Stimulated activated naive CD8-positive, alpha-beta T cell treated with anti-CD3 and anti-CD28 coated beads, Interleukin-15, amount 100 ng/mL, for 72 hours (primary cell): ENCODE measurements at regions not wholly inside any gene's neighbourhood (a gene's known extent, or its start where the extent isn't known, plus 50 kb on each side); places are given as distances from the start of the nearest gene placed in this dataset.
"Not testable (repeated sequence)": the region's sequence is repeated elsewhere in the genome, so short reads cannot be mapped to it uniquely, and the experiment has no call there.

Experiments used
- ATAC-seq: fragments of 150-1000 bp; cut with Tn5 transposase; 2 replicates; pipeline ENCODE4 v1.10.0; 2021; ENCODE audit warnings: mild to moderate bottlenecking, moderate library complexity
- DNase-seq, 2 donors: peaks; one replicate each; pipeline ENCODE4 v3.0.0; 2021 to 2022
- H3K27ac Mint-ChIP-seq, 2 donors: one replicate each; pipeline ENCODE4 v1.8.0; 2022; ENCODE audit warnings: mild to moderate bottlenecking in 2 of 2, mixed read lengths in 2 of 2, moderate library complexity in 2 of 2
- H3K27me3 Mint-ChIP-seq: one replicate; pipeline ENCODE4 v1.8.0; 2022; ENCODE audit warnings: mixed read lengths
- H3K4me1 Mint-ChIP-seq: one replicate; pipeline ENCODE4 v1.8.0; 2022; ENCODE audit warnings: mild to moderate bottlenecking, mixed read lengths
- H3K4me3 Mint-ChIP-seq, 2 donors: one replicate each; pipeline ENCODE4 v1.8.0; 2022; ENCODE audit warnings: mild to moderate bottlenecking in 2 of 2, mixed read lengths in 2 of 2, moderate library complexity in 1 of 2
- H3K9me3 Mint-ChIP-seq, 2 donors: one replicate each; pipeline ENCODE4 v1.8.0; 2022; ENCODE audit warnings: mixed read lengths in 2 of 2

- H3K9me3 Mint-ChIP-seq, H3K4me3 Mint-ChIP-seq, ATAC-seq, H3K4me1 Mint-ChIP-seq, H3K27ac Mint-ChIP-seq, DNase-seq, H3K27me3 Mint-ChIP-seq: not testable (repeated sequence)
These were observed 61.1 kb downstream of the DEFB131A start for GRCh38 chr4:9505341-9505740.

GRCh38 chr4:9506672-9507071 lies 62.5 kb downstream of the DEFB131A start:
- ATAC-seq, H3K9me3 Mint-ChIP-seq, DNase-seq, H3K4me1 Mint-ChIP-seq, H3K27ac Mint-ChIP-seq, H3K27me3 Mint-ChIP-seq, H3K4me3 Mint-ChIP-seq: not testable (repeated sequence)

DNA sequence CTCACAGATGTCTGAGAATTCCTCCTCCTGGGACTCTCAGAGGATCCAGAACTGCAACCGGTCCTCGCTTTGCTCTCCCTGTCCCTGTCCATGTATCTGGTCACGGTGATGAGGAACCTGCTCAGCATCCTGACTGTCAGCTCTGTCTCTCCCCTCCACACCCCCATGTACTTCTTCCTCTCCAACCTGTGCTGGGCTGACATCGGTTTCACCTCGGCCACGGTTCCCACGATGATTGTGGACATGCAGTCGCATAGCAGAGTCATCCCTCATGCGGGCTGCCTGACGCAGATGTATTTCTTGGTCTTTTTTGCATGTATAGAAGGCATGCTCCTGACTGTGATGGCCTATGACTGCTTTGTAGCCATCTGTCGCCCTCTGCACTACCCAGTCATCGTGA lies 68.7 kb downstream of the DEFB131A start:
- ATAC-seq, H3K4me3 Mint-ChIP-seq, H3K9me3 Mint-ChIP-seq, H3K27me3 Mint-ChIP-seq, H3K4me1 Mint-ChIP-seq, DNase-seq: not testable (repeated sequence)
- peak overlapping the region in 1 of 2 donors; percentile 20 for H3K27ac Mint-ChIP-seq

DNA sequence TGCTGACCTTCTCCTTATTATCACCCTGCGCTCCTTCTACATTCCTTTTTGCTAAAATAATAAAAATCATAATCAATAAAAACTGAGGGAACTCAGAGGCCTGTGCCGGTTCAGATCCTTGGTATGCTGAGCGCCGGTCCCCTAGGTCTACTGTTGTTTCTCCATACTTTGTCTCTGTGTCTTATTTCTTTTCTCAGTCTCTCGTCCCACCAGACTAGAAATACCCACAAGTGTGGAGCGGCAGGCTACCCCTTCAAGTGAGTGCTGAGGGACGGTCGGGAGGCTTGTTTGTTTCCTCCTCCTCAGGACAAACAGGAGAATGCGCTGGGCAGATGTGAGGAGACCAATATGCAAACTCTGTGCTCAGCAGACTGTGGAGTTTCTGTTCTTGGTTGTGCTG lies 75.4 kb downstream of the DEFB131A start:
- not testable (repeated sequence) for H3K27ac Mint-ChIP-seq, ATAC-seq, H3K9me3 Mint-ChIP-seq, DNase-seq, H3K4me1 Mint-ChIP-seq, H3K4me3 Mint-ChIP-seq, H3K27me3 Mint-ChIP-seq

GRCh38 chr4:9522903-9523302 lies 78.7 kb downstream of the DEFB131A start:
- H3K4me3 Mint-ChIP-seq, H3K9me3 Mint-ChIP-seq, ATAC-seq, DNase-seq, H3K27ac Mint-ChIP-seq, H3K27me3 Mint-ChIP-seq, H3K4me1 Mint-ChIP-seq: not testable (repeated sequence)

DNA sequence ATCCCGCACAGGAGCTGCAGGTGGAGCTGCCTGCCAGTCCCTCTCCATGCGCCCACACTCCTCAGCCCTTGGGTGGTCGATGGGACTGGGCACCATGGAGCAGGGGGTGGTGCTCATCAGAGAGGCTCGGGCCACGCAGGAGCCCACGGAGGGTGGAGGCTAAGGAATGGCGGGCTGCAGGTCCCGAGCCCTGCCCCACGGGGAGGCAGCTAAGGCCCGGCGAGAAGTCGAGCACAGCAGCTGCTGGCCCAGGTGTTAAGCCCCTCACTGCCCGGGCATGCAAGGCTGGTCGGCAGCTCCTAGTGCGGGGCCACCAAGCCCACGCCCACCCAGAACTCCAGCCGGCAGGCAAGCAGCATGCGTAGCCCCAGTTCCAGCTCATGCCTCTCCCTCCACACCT lies 80.2 kb downstream of the DEFB131A start:
- not testable (repeated sequence) for H3K4me1 Mint-ChIP-seq, ATAC-seq, DNase-seq, H3K9me3 Mint-ChIP-seq, H3K27ac Mint-ChIP-seq, H3K4me3 Mint-ChIP-seq
- peaks cover 17% of the 10 kb centered on the region for H3K27me3 Mint-ChIP-seq

DNA sequence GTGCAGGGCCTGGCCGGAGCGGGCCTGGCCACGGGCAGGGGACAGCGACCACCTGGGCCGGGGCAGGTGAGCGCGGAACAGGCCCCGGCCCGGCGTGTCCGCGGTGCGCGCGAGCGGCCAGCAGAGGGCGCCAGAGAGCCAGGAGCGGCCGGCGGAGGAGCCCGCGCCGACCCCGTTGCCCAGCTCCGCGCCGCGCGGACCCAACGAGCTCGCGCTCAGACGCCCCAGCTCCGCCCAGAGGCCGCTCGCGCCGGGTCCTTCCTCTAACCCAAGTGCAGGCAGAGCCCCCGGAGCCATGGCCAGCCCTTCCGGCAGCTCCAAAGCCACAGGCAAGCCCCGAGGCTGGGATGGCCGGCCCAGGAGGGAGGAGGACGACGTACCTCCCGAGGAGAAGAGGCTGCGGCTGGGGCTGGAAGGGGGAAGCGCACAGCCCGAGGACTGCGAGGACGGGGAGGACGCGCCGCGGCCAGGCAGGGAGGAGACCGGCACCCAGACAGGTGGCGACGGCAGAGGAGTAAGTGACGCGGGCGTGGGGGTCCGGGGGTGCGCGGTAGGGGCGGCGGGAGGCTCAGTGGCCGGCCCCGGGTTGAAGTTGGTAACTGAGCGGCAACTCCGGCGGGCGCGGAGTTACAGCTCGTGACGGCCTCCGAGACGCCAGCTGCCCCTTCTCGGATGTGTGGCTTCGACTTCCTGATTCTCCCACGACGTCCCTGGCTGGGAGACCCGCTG lies 88.1 kb downstream of the DEFB131A start:
- DNase-seq, result peak; percentile 76 to 85
- peak overlapping the region in 1 of 2 donors; percentile 34 for H3K27ac Mint-ChIP-seq
- peak; percentile 80 for ATAC-seq

GRCh38 chr4:9532863-9533192 lies 88.6 kb downstream of the DEFB131A start:
- peak overlapping the region; percentile 73 to 84 for H3K4me3 Mint-ChIP-seq
- not testable (repeated sequence) for H3K9me3 Mint-ChIP-seq, ATAC-seq, DNase-seq
- peaks cover 71% of the 10 kb centered on the region for H3K27me3 Mint-ChIP-seq
- peaks cover 18% of the 10 kb centered on the region for H3K4me1 Mint-ChIP-seq
- H3K27ac Mint-ChIP-seq, result peak overlapping the region in 1 of 2 donors; percentile 78

More for the DNA sequence above, 88.1 kb downstream of the DEFB131A start:
- H3K4me3 Mint-ChIP-seq, result peak overlapping the region; percentile 73 to 84
- H3K27me3 Mint-ChIP-seq, result peaks cover 67% of the 10 kb centered on the region
- not testable (repeated sequence) for H3K9me3 Mint-ChIP-seq
- peaks cover 18% of the 10 kb centered on the region for H3K4me1 Mint-ChIP-seq

DNA sequence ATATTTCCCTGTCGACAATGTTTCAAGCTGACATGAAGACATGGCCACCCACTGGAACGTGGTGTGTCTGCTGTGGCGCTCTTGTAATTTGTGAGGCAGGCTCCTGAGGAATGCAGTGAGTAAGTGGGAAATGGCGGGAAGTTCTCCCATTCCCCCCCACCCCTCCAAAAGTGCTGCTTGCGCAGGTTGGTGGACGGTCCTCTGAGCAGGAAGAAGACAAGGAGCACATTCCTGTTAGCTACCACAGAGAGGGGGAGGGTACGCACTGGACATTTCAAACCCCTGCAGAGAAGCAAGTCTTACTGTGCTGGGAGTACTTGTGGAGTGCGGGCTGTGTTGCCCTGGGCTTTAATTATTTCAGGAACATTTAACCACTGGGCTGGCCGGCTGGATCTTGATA lies 92.9 kb downstream of the DEFB131A start:
- ATAC-seq, H3K27ac Mint-ChIP-seq, H3K4me3 Mint-ChIP-seq, H3K9me3 Mint-ChIP-seq, DNase-seq: not testable (repeated sequence)
- H3K27me3 Mint-ChIP-seq, result peaks cover 33% of the 10 kb centered on the region
- H3K4me1 Mint-ChIP-seq, result peaks cover 14% of the 10 kb centered on the region

GRCh38 chr4:9539939-9540520 lies 95.8 kb downstream of the DEFB131A start:
- H3K27me3 Mint-ChIP-seq, ATAC-seq, H3K4me1 Mint-ChIP-seq, H3K4me3 Mint-ChIP-seq, H3K9me3 Mint-ChIP-seq, H3K27ac Mint-ChIP-seq, DNase-seq: not testable (repeated sequence)

DNA sequence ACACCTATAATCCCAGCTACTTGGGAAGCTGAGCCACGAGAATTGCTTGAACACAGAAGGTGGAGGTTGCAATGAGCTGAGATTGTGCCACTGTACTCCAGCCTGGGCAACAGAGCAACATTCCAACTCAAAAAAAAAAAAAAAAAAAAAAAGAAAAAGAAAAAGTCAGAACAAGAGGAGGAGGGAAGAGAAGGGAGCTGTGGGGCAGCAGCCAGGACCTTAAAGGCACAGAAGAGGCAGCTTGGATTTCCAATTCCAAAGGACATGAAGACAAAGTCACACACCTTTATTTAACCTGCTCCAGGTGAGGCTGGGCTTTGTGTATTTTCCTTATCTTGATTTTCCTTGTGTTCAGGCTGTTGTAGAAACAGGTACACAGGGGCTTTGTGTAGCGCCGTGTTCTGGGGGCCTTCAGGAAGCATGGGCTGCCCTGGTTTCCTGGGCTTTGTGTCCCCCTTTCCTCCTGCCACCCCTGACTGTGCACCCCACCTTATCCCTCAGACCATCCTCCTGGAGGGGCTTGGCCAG lies 97.2 kb downstream of the DEFB131A start:
- H3K4me3 Mint-ChIP-seq, H3K27me3 Mint-ChIP-seq, DNase-seq, H3K9me3 Mint-ChIP-seq, H3K4me1 Mint-ChIP-seq, ATAC-seq: not testable (repeated sequence)
- peak overlapping the region in 1 of 2 donors; percentile 86 for H3K27ac Mint-ChIP-seq

GRCh38 chr4:9544851-9545250 lies 100.6 kb downstream of the DEFB131A start:
- H3K4me3 Mint-ChIP-seq, H3K4me1 Mint-ChIP-seq, H3K27ac Mint-ChIP-seq, H3K9me3 Mint-ChIP-seq, DNase-seq, ATAC-seq, H3K27me3 Mint-ChIP-seq: not testable (repeated sequence)

- ATAC-seq, H3K27me3 Mint-ChIP-seq, DNase-seq, H3K4me3 Mint-ChIP-seq, H3K4me1 Mint-ChIP-seq, H3K9me3 Mint-ChIP-seq: not testable (repeated sequence)
- peak overlapping the region in 1 of 2 donors; percentile 95 for H3K27ac Mint-ChIP-seq
These were observed 103.3 kb downstream of the DEFB131A start for GRCh38 chr4:9547470-9547869.

DNA sequence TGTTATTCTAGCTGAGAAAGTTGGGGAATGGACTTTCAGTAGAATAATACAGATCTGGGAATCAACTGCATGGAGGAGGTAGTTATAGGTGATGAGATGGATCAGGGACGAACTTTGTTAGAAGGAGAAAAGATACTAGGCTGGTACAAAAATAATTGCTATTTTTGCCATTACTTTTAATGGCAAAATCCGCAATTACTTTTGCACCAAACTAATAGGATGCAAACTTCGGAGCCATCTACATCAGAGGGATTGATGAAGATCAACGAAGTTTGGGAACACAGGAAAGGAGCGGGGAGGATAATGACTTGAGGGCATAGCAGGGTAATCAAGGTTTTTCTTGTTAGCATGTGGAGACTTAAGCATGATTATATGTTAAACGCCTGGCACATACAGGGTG lies 111.9 kb downstream of the DEFB131A start:
- H3K4me1 Mint-ChIP-seq, ATAC-seq, DNase-seq, H3K4me3 Mint-ChIP-seq, H3K27ac Mint-ChIP-seq, H3K9me3 Mint-ChIP-seq, H3K27me3 Mint-ChIP-seq: not testable (repeated sequence)

- not testable (repeated sequence) for ATAC-seq, H3K4me3 Mint-ChIP-seq, DNase-seq, H3K4me1 Mint-ChIP-seq, H3K27ac Mint-ChIP-seq, H3K27me3 Mint-ChIP-seq
- peaks cover 33 to 53% of the 10 kb centered on the region in 2 donors for H3K9me3 Mint-ChIP-seq
These were observed 133.7 kb downstream of the DEFB131A start for GRCh38 chr4:9577869-9578268.

DNA sequence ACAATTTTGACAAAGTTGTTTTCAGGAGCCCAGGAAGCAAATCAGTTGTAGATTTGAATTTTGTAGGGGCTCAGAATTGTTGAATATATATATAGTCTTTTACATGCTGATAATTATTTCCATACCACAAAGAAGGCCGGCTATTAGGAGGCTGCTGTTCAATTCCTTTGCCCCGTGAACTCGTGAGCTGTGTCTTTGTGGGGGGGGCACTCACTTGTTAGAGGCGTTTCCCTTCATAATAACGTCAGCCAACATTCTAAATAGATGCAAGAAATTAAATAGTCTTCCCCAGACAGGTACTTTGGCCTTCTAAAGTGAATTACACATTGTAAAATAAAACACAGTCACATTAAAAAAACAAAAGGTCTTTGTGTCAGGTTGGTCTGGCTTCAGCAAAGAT lies 138.7 kb downstream of the DEFB131A start:
- not testable (repeated sequence) for ATAC-seq, H3K27me3 Mint-ChIP-seq, DNase-seq, H3K4me3 Mint-ChIP-seq, H3K4me1 Mint-ChIP-seq, H3K27ac Mint-ChIP-seq
- peaks cover 18 to 35% of the 10 kb centered on the region in 2 donors for H3K9me3 Mint-ChIP-seq
